ENCODE measurements at regions not wholly inside any gene's neighbourhood (a gene's known extent, or its start where the extent isn't known, plus 50 kb on each side); places are given as distances from the start of the nearest gene placed in this dataset.
"Not testable (repeated sequence)": the region's sequence is repeated elsewhere in the genome, so short reads cannot be mapped to it uniquely, and the experiment has no call there.

- DNase-seq: no peak
Measured at GRCh38 chr13:78540058-78540457, 63.3 kb downstream of the POU4F1 start.

- not testable (repeated sequence) for DNase-seq
Measured at GRCh38 chr13:78526044-78526443, 77.3 kb downstream of the POU4F1 start.

GRCh38 chr13:78524936-78525335 is 78.4 kb downstream of the POU4F1 start:
- no peak for DNase-seq

GRCh38 chr13:78521091-78521490 is 82.3 kb downstream of the POU4F1 start:
- DNase-seq: no peak

- DNase-seq: no peak
Measured at GRCh38 chr13:78520425-78520824, 82.9 kb downstream of the POU4F1 start.

- not testable (repeated sequence) for DNase-seq
Measured at GRCh38 chr13:78518482-78518881, 84.9 kb downstream of the POU4F1 start.

GRCh38 chr13:78499802-78500201 is 103.5 kb downstream of the POU4F1 start:
- no peak for DNase-seq

DNA sequence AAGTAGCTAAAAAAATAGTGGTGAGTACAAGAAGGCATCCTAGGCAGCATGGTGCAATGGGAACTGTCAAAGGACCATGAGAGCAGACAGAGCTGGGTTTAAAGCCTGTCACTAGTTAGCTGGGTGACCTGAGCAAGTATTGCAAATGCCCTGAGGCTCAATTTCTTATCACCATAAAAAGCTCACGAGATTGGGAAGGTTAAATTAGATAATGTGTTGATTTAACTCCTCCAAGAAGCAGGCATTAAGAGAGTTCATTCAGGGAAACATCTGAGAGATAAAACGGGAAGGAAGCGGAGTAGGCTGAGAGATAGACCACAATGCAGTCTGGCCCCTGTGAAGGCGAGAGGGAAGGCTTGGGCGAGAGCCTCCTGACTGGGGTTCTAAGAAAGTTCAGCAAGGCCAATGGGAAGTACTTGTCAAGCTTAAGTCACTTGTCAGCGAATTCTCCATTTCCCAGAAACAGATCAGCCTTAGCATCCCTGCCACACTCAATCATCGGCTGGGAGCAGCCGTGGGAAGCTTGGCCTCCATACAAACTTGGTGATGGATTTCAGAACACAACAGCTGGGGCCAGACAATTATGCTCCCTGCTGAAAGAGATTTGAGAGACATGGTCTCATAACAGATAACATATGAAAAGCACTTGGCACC is 105.5 kb downstream of the POU4F1 start:
- DNase-seq: no peak

GRCh38 chr13:78491978-78492377 is 111.4 kb downstream of the POU4F1 start:
- no peak for DNase-seq

- not testable (repeated sequence) for DNase-seq
Measured at GRCh38 chr13:78490225-78490624, 113.1 kb downstream of the POU4F1 start.

DNA sequence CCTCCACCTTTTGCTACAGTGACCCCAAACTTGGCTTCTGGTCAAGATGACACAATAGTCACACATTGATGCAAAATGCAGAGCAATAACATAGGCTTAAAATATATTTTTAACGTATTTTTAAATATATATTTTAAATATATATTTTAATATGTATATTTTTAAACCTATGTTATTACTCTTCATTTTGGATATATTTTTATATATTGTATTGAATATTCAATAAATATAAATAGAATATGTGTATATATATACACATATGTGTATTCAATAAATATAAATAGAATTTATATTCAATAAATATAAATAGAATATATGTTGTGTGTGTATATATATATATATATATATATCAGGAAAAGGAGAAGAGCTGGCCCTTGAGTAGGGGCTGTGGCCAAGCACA is 115.6 kb downstream of the POU4F1 start:
- DNase-seq: no peak

- DNase-seq: no peak
Measured at GRCh38 chr13:78485803-78486202, 117.5 kb downstream of the POU4F1 start.

DNA sequence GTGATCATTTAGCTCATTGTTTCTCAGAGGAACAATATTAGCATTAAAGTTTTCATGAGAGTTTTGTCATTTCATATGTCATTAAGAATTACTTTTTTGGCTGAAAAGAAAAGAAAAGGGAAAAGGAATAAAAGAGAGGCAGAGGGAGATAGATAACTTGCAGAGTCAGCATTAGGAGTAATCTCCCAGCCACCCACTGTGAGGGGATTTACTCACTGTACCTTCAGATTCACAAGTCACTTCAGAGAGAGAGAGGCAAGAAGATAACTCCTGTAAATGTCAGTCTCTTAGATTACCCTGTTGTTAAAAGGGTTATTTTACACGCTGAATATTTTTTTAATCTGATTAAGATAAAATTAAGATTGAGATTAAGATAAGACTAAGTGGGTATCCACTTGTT is 125.2 kb downstream of the POU4F1 start:
- no peak for DNase-seq

DNA sequence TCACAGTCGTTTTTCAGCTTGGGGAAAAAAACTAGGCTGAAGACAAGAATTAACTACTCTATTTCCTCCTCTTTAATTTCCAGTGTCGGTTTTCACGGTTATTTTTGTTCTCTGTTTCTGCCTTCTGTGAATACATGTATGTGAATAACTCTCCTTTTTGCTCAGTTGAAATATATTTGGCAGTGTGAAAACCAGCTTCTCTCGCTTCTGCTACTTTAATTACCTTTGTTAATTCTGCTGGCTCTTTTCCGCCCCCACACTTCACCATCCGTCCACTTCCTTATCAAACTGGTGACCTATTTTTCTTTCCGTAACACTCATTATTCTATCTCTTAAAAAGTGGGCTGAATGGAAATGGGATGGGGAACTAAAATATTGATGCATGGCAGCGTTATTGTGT is 126.4 kb downstream of the POU4F1 start:
- no peak for DNase-seq

GRCh38 chr13:78468621-78469020 is 134.7 kb downstream of the POU4F1 start:
- DNase-seq: no peak

DNA sequence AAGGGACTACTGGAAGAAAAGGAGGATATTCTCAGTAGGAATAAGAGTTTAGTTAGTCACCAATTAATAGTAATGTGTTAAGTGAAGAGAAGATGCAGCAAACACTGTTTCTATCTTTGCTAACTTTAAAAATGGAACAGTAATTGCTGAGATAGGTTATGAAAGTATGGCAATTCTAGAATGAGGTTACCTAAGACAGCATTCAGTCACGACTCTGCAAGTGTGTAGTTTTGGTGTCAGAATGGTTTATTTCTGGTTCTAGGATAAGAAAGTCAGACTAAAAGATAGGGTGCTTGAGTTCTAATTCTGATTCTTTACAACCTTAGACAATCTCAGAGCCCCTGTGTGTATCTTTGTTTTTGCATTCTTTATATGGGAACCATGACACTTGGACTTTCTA is 138.1 kb downstream of the POU4F1 start:
- DNase-seq: no peak

DNA sequence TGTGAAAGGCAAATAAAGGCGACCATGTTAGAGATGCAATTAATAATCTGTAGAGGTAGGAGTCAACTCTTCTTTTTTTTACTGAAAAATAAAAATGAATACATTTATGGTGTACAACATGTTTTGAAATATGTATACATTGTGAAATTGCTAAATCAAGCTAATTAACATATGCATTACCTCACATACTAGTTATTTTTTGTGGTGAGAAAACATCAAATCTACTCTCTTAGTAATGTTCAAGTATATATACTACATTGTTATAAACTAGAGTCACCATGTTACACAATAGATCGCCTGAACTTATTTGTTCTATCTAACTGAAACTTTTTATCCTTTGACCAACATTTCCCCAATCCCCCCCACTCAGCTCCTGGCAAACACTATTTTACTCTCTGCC is 143.2 kb downstream of the POU4F1 start:
- DNase-seq: no peak

GRCh38 chr13:78443839-78444238 is 159.5 kb downstream of the POU4F1 start:
- no peak for DNase-seq

DNA sequence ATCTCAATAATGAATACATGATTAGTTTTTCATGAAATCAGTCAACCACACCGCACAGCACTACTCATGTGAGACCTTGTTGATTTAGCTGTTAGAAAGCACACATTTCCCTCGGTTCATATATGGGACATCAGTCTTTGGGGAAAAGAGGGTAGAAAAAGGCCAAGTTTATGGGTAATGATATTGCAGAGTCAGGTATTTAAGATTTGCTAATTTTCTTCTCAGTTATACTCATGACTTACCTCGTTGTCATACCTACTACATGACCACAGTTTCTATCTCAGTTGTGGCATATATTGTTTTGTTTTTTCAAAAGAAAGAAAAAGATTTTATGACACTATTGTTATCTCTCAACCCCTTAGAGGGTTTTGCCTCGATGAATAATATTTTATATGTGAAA is 165.6 kb downstream of the POU4F1 start:
- DNase-seq: no peak

- no peak for DNase-seq
Measured at GRCh38 chr13:78436311-78436710, 167.0 kb downstream of the POU4F1 start.

- no peak for DNase-seq
Measured at GRCh38 chr13:78431328-78431727, 172.0 kb downstream of the POU4F1 start.

DNA sequence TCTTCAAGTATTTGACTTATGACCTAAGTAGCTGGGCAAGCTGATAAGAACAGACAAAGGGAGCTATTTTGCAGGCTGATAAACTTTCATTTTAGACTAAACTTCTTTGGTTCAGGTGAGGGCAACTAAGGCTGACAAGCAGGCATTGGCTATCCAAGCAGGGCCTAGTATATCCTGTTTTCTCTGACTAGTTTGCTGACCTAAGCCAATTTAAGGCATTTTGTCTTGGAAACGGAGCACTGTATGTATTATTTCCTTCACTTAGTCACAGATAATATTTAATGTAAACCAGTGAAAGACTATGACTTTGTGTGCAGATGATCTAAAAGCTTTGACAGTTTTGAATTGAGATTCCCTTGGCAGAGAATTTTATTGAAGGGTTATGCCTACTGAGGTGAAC is 172.5 kb downstream of the POU4F1 start:
- DNase-seq: no peak

DNA sequence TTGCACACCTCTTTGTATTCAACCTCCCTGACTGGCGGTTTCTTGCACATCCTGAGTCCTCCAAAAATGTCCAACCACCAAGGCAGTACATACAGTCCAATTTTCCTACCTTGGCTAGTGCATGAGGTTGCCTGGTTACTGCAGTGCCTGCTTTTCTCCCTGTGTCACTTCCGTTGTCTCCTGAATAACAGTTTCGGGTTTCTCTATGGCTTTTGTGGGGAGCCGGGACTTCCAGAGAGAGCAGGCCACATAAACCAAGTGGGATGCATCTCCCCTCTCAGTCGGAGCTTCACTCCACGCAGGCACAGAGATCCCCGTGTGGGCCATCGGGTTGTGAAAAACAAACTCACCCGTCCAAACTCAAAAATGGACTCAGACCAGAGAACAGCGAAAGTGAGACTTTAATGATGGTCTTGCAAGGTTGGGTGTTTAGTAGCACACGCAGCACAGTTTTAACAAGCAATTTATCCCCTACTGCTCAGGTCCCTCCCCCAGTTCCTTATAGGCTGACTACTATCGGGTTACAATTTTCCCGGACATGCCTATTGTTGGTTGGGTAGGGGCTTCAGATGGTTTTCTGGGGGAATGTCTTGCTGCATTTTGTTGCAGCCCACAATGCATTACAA is 173.1 kb downstream of the POU4F1 start:
- DNase-seq: no peak

DNA sequence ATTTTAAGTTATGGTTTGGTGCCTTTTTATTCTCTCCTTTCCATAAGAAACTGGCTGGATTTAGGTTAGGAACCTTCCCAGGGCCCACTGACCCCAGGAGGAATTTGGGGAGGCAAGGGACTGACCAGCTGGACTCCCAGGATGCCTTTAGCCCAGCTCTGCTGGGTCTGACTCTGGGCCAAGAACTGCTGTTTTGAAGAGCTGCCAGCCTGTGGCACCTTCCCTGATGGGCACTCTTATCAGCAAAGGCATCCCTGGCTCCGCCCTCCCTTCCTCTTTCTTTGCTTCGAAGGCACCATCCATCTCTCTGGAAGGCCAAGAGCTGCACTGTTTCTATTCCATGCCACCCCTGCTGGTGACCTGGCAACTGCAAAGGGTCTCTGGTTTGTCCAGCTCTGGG is 174.7 kb downstream of the POU4F1 start:
- no peak for DNase-seq

GRCh38 chr13:78426183-78426582 is 177.2 kb downstream of the POU4F1 start:
- no peak for DNase-seq
